ENCODE measurements at regions not wholly inside any gene's neighbourhood (a gene's known extent, or its start where the extent isn't known, plus 50 kb on each side); places are given as distances from the start of the nearest gene placed in this dataset.

DNA sequence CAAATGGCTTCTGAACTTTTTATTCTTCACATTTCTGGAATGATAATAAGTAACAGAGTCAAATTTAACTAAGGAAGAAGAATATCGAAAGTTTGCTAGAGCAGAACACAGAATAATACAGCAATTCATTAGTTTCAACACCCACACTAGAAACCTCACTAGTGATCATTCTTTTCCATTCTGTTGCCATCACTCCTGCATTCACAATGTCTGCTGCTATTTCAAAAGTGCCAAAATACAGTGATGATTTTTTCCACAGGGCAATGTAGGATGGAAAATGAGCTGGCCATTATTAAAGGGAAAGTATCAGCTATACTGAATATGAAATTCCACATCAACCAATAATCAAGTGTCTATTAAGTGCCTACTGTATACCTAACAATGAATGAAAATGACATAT lies 186.7 kb downstream of the USP46 start:
- TF ChIP-seq, protein P1, sequence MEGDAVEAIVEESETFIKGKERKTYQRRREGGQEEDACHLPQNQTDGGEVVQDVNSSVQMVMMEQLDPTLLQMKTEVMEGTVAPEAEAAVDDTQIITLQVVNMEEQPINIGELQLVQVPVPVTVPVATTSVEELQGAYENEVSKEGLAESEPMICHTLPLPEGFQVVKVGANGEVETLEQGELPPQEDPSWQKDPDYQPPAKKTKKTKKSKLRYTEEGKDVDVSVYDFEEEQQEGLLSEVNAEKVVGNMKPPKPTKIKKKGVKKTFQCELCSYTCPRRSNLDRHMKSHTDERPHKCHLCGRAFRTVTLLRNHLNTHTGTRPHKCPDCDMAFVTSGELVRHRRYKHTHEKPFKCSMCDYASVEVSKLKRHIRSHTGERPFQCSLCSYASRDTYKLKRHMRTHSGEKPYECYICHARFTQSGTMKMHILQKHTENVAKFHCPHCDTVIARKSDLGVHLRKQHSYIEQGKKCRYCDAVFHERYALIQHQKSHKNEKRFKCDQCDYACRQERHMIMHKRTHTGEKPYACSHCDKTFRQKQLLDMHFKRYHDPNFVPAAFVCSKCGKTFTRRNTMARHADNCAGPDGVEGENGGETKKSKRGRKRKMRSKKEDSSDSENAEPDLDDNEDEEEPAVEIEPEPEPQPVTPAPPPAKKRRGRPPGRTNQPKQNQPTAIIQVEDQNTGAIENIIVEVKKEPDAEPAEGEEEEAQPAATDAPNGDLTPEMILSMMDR (IDR thresholded peaks at IDR 0.05; ENCODE audit: low read length) = no peak
- TF ChIP-seq EZH2 (IDR thresholded peaks at IDR 0.05; ENCODE audit: borderline replicate concordance, low read length) = no peak
